ENCODE measurements at regions not wholly inside any gene's neighbourhood (a gene's known extent, or its start where the extent isn't known, plus 50 kb on each side); places are given as distances from the start of the nearest gene placed in this dataset.

- WGBS (ENCODE audit: missing lambda C conversion rate) = 0% methylated on average over 2 of the region's 2 CpGs
- DNase-seq (ENCODE audit: low read depth in 1 of 2, low spot score in 1 of 2) = no peak
- CTCF ChIA-PET = no interaction called here
- no peak for ATAC-seq
- H3K4me3 ChIP-seq = no peak overlapping the region
- FAIRE-seq = no peak
- TF ChIP-seq, protein P1, sequence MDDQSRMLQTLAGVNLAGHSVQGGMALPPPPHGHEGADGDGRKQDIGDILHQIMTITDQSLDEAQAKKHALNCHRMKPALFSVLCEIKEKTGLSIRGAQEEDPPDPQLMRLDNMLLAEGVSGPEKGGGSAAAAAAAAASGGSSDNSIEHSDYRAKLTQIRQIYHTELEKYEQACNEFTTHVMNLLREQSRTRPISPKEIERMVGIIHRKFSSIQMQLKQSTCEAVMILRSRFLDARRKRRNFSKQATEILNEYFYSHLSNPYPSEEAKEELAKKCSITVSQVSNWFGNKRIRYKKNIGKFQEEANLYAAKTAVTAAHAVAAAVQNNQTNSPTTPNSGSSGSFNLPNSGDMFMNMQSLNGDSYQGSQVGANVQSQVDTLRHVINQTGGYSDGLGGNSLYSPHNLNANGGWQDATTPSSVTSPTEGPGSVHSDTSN (IDR thresholded peaks at IDR 0.05) = no peak
- TF ChIP-seq ZFP36 (IDR thresholded peaks at IDR 0.05; ENCODE audit: borderline replicate concordance, partially characterized antibody) (no peak), E2F6 (IDR thresholded peaks at IDR 0.05; ENCODE audit: borderline replicate concordance, low read depth) (no peak), JUNB (IDR thresholded peaks at IDR 0.05) (no peak), POLR2AphosphoS2 (conservative IDR thresholded peaks at IDR 0.05; ENCODE audit: low read length) (no peak), NFE2L2 (conservative IDR thresholded peaks at IDR 0.05; ENCODE audit: low read length) (no peak), HOXB13 (CRISPR knock-in tag; IDR thresholded peaks at IDR 0.05; ENCODE audit: low read depth) (no peak), CHD4 (IDR thresholded peaks at IDR 0.05; ENCODE audit: borderline replicate concordance) (no peak), RFX5 (IDR thresholded peaks at IDR 0.05) (no peak), EHF (CRISPR knock-in tag; IDR thresholded peaks at IDR 0.05) (no peak), SMC3 (IDR thresholded peaks at IDR 0.05) (no peak), JUN (IDR thresholded peaks at IDR 0.05) (no peak), CBX8 (IDR thresholded peaks at IDR 0.05) (no peak), ATOH8 (CRISPR knock-in tag; IDR thresholded peaks at IDR 0.05; ENCODE audit: low read depth) (no peak), CBX2 (IDR thresholded peaks at IDR 0.05; ENCODE audit: borderline replicate concordance, low read depth) (no peak)
- TF ChIP-seq, protein P2, sequence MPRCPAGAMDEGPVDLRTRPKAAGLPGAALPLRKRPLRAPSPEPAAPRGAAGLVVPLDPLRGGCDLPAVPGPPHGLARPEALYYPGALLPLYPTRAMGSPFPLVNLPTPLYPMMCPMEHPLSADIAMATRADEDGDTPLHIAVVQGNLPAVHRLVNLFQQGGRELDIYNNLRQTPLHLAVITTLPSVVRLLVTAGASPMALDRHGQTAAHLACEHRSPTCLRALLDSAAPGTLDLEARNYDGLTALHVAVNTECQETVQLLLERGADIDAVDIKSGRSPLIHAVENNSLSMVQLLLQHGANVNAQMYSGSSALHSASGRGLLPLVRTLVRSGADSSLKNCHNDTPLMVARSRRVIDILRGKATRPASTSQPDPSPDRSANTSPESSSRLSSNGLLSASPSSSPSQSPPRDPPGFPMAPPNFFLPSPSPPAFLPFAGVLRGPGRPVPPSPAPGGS (IDR thresholded peaks at IDR 0.05) = no peak
- TF ChIP-seq, protein P3, sequence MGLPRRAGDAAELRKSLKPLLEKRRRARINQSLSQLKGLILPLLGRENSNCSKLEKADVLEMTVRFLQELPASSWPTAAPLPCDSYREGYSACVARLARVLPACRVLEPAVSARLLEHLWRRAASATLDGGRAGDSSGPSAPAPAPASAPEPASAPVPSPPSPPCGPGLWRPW (IDR thresholded peaks at IDR 0.05) = no peak
- H3K4me1 ChIP-seq = no peaks in the 10 kb centered on the region
- H3K27ac ChIP-seq = no peak overlapping the region
- H3K9me3 ChIP-seq = no peaks in the 10 kb centered on the region
- H3K4me2 ChIP-seq = no peak overlapping the region
- POLR2A ChIA-PET = no interaction called here
These were observed 106.3 kb upstream of the SULT1C3 start for GRCh38 chr2:108133457-108133856.

GRCh38 chr2:108139521-108139920 lies 100.2 kb upstream of the SULT1C3 start:
- H3K4me3 ChIP-seq = no peak overlapping the region
- DNase-seq (ENCODE audit: low read depth in 1 of 2, low spot score in 1 of 2) (peak in 1 of 2 experiments; percentile 27), FAIRE-seq (no peak), ATAC-seq (no peak)
- ChIA-PET CTCF (no interaction called here), POLR2A (no interaction called here)
- no peaks in the 10 kb centered on the region for H3K9me3 ChIP-seq
- no peak overlapping the region for H3K27ac ChIP-seq
- 38% methylated on average over 2 of the region's 2 CpGs for WGBS (ENCODE audit: missing lambda C conversion rate)
- H3K4me2 ChIP-seq = no peak overlapping the region
- no peaks in the 10 kb centered on the region for H3K4me1 ChIP-seq
- TF ChIP-seq EHMT2 (IDR thresholded peaks at IDR 0.05; ENCODE audit: low read depth) (peak; percentile 72; the same call in 1 of the 2 replicates), RAD21 (conservative IDR thresholded peaks at IDR 0.05 in 1 of 2, IDR thresholded peaks at IDR 0.05 in 1 of 2) (no peak), REST (IDR thresholded peaks at IDR 0.05) (peak; percentile 95), NR3C1 (IDR thresholded peaks at IDR 0.05) (no peak), MAZ (IDR thresholded peaks at IDR 0.05; ENCODE audit: borderline replicate concordance, low read depth, low read length) (no peak), EP300 (IDR thresholded peaks at IDR 0.05) (no peak)
- TF ChIP-seq, protein P3 (IDR thresholded peaks at IDR 0.05) = no peak
